OCI-LY3 (cell line): ENCODE measurements at regions not wholly inside any gene's neighbourhood (a gene's known extent, or its start where the extent isn't known, plus 50 kb on each side); places are given as distances from the start of the nearest gene placed in this dataset.

ENCODE experiments used
- H2AFZ ChIP-seq: fragments of 200-600, 300-600 bp; shearing (Covaris generic); 2 replicates; pipeline ENCODE4 v1.6.0; 2014; ENCODE audit warnings: antibody characterized with exemption, low read depth, low read length
- H3K27ac ChIP-seq: fragments of 200-600, 300-600 bp; sonication (generic); 2 replicates; pipeline ENCODE4 v1.5.1; 2014; ENCODE audit warnings: mild to moderate bottlenecking, low read length, moderate library complexity, mixed read lengths
- H3K27me3 ChIP-seq: fragments of 200-600, 300-600 bp; sonication (generic); 2 replicates; pipeline ENCODE4 v1.6.1; 2014; ENCODE audit warnings: low read depth, low read length, mixed read lengths
- H3K36me3 ChIP-seq: fragments of 200-600, 300-600 bp; sonication (generic); replicated peaks from 2 replicates; pipeline ENCODE3; 2014; ENCODE audit warnings: low read depth, low read length, mixed read lengths
- H3K4me1 ChIP-seq: fragments of 300-600, 200-600 bp; sonication (generic); 2 replicates; pipeline ENCODE4 v1.6.1; 2014; ENCODE audit warnings: low read length, mixed read lengths
- H3K4me2 ChIP-seq: fragments of 200-600, 300-600 bp; sonication (generic); 2 replicates; pipeline ENCODE4 v1.6.1; 2014; ENCODE audit warnings: low read length, mixed read lengths
- H3K4me3 ChIP-seq: fragments of 300-600, 200-600 bp; sonication (generic); 2 replicates; pipeline ENCODE4 v1.5.1; 2014; ENCODE audit warnings: antibody characterized with exemption, mild to moderate bottlenecking, low read length, moderate library complexity
- H3K79me2 ChIP-seq: fragments of 300-600, 200-600 bp; shearing (Covaris generic); 2 replicates; pipeline ENCODE4 v1.6.1; 2014; ENCODE audit warnings: mild to moderate bottlenecking, low read length, mixed read lengths
- H3K9ac ChIP-seq: fragments of 300-600, 200-600 bp; shearing (Covaris generic); 2 replicates; pipeline ENCODE4 v1.6.0; 2014; ENCODE audit warnings: mild to moderate bottlenecking, low read length, moderate library complexity
- H3K9me3 ChIP-seq: fragments of 200-600, 300-600 bp; shearing (Covaris generic); 2 replicates; pipeline ENCODE4 v1.6.1; 2014; ENCODE audit warnings: low read length, mixed read lengths; ENCODE audit not compliant: insufficient read depth
- H4K20me1 ChIP-seq: fragments of 200-600, 300-600 bp; sonication (generic); 2 replicates; pipeline ENCODE4 v1.6.1; 2016; ENCODE audit warnings: low read length, mixed read lengths; ENCODE audit not compliant: insufficient read depth
- CTCF ChIP-seq: fragments of 200-600, 300-600 bp; sonication (generic); IDR thresholded peaks from 2 replicates; pipeline ENCODE4 v1.5.1; 2014; ENCODE audit warnings: antibody characterized with exemption, low read length, low read depth
- EZH2phosphoT487 ChIP-seq: fragments of 200-600 bp; shearing (Covaris generic); IDR thresholded peaks from 2 replicates; pipeline ENCODE4 v1.6.1; 2018; ENCODE audit warnings: antibody characterized with exemption, mixed run types, low read depth

- Histone ChIP-seq H3K4me2 (no peak overlapping the region), H3K9me3 (no peaks in the 10 kb centered on the region), H4K20me1 (no peaks in the 10 kb centered on the region), H3K4me1 (no peaks in the 10 kb centered on the region), H3K79me2 (no peaks in the 10 kb centered on the region), H3K27ac (no peak overlapping the region), H3K4me3 (no peak overlapping the region), H3K9ac (no peak overlapping the region), H3K36me3 (no peaks in the 10 kb centered on the region), H2AFZ (no peak overlapping the region), H3K27me3 (no peaks in the 10 kb centered on the region)
- TF ChIP-seq CTCF (no peak), EZH2phosphoT487 (no peak)
Measured at GRCh38 chr4:23194751-23195150, 502.0 kb downstream of the GBA3 start.

- Histone ChIP-seq H3K9me3 (no peaks in the 10 kb centered on the region), H3K4me1 (no peaks in the 10 kb centered on the region), H4K20me1 (no peaks in the 10 kb centered on the region), H3K36me3 (no peaks in the 10 kb centered on the region), H3K9ac (no peak overlapping the region), H3K27ac (no peak overlapping the region), H3K79me2 (no peaks in the 10 kb centered on the region), H3K27me3 (no peaks in the 10 kb centered on the region), H2AFZ (no peak overlapping the region), H3K4me2 (no peak overlapping the region), H3K4me3 (no peak overlapping the region)
- no peak for TF ChIP-seq EZH2phosphoT487
- no peak for TF ChIP-seq CTCF
Measured at GRCh38 chr4:23174179-23174578, 481.4 kb downstream of the GBA3 start.

- H3K27me3 ChIP-seq = no peaks in the 10 kb centered on the region
- no peaks in the 10 kb centered on the region for H3K4me1 ChIP-seq
- no peak overlapping the region for H3K4me3 ChIP-seq
- TF ChIP-seq EZH2phosphoT487 (no peak), CTCF (no peak)
- no peaks in the 10 kb centered on the region for H3K79me2 ChIP-seq
- no peaks in the 10 kb centered on the region for H3K36me3 ChIP-seq
- H3K27ac ChIP-seq = no peak overlapping the region
- H4K20me1 ChIP-seq = no peaks in the 10 kb centered on the region
- no peaks in the 10 kb centered on the region for H3K9me3 ChIP-seq
- H3K9ac ChIP-seq = no peak overlapping the region
- H2AFZ ChIP-seq = no peak overlapping the region
- H3K4me2 ChIP-seq = no peak overlapping the region
Measured at GRCh38 chr4:23171976-23172375, 479.2 kb downstream of the GBA3 start.

- Histone ChIP-seq H3K4me2 (no peak overlapping the region), H3K27ac (no peak overlapping the region), H3K36me3 (no peaks in the 10 kb centered on the region), H3K27me3 (no peaks in the 10 kb centered on the region), H3K9me3 (no peaks in the 10 kb centered on the region), H3K9ac (no peak overlapping the region), H2AFZ (no peak overlapping the region), H3K4me3 (no peak overlapping the region), H3K4me1 (no peaks in the 10 kb centered on the region), H3K79me2 (no peaks in the 10 kb centered on the region), H4K20me1 (no peaks in the 10 kb centered on the region)
- TF ChIP-seq CTCF = no peak
- TF ChIP-seq EZH2phosphoT487 = no peak
Measured at GRCh38 chr4:23169608-23170311, 477.0 kb downstream of the GBA3 start.
